Liver (tissue), 8 donors: ENCODE measurements at regions not wholly inside any gene's neighbourhood (a gene's known extent, or its start where the extent isn't known, plus 50 kb on each side); places are given as distances from the start of the nearest gene placed in this dataset.

Experiments
- DNase-seq: peaks from one replicate; pipeline ENCODE4 v3.0.0-alpha.2; 2017; ENCODE audit warnings: low spot score
- H3K27ac ChIP-seq, 2 donors: one replicate each; pipeline ENCODE4 v1.7.0; 2013; ENCODE audit warnings: inconsistent platforms in 2 of 2, low read length in 2 of 2, control low read depth in 1 of 2, low read depth in 1 of 2, mild to moderate bottlenecking in 1 of 2
- H3K27me3 ChIP-seq, 4 donors: one replicate each; pipeline versions ENCODE4 v1.6.1 to v1.7.0; 2013; ENCODE audit warnings: low read length in 3 of 4, inconsistent platforms in 1 of 4, mild to moderate bottlenecking in 1 of 4, moderate library complexity in 1 of 4; ENCODE audit not compliant: control insufficient read depth in 4 of 4, insufficient read depth in 4 of 4
- H3K36me3 ChIP-seq, 4 donors: one replicate each; pipeline versions ENCODE4 v1.6.1 to v1.7.0; 2013; ENCODE audit warnings: low read length in 3 of 4, mild to moderate bottlenecking in 3 of 4, low read depth in 1 of 4, moderate library complexity in 1 of 4; ENCODE audit not compliant: control insufficient read depth in 4 of 4, insufficient read depth in 3 of 4
- H3K4me1 ChIP-seq, 4 donors: one replicate each; pipeline versions ENCODE4 v1.6.1 to v1.7.0; 2013; ENCODE audit warnings: low read length in 3 of 4, mild to moderate bottlenecking in 3 of 4, moderate library complexity in 1 of 4; ENCODE audit not compliant: control insufficient read depth in 4 of 4, insufficient read depth in 4 of 4
- H3K4me3 ChIP-seq, 3 donors: one replicate each; pipeline versions ENCODE4 v1.6.1 to v1.7.0; 2013; ENCODE audit warnings: low read length in 3 of 3, control low read depth in 1 of 3, low read depth in 1 of 3, mild to moderate bottlenecking in 1 of 3
- H3K9ac ChIP-seq, 2 donors: one replicate each; pipeline ENCODE4 v1.7.0; 2013; ENCODE audit warnings: low read length in 2 of 2, mild to moderate bottlenecking in 2 of 2, moderate library complexity in 2 of 2, control low read depth in 1 of 2, low read depth in 1 of 2
- H3K9me3 ChIP-seq, 4 donors: one replicate each; pipeline versions ENCODE4 v1.6.1 to v1.7.0; 2013; ENCODE audit warnings: low read length in 3 of 4; ENCODE audit not compliant: control insufficient read depth in 4 of 4
- ATF3 ChIP-seq: IDR thresholded peaks from 2 replicates; pipeline ENCODE4 v1.6.1; 2016; ENCODE audit warnings: antibody characterized with exemption
- CTCF ChIP-seq: fragments of 150-350 bp; IDR thresholded peaks from 2 replicates; pipeline ENCODE4 v1.5.1; 2017; ENCODE audit warnings: improper control_type of control experiment, low read depth, low read length; ENCODE audit not compliant: missing input control
- EGR1 ChIP-seq, 2 donors: IDR thresholded peaks; 2 replicates each; pipeline ENCODE4 v1.6.1; 2016 to 2018; ENCODE audit warnings: antibody characterized with exemption in 2 of 2, low read depth in 2 of 2
- FOXA1 ChIP-seq: IDR thresholded peaks from 2 replicates; pipeline ENCODE4 v1.6.1; 2016; ENCODE audit warnings: antibody characterized with exemption
- FOXA2 ChIP-seq: IDR thresholded peaks from 2 replicates; pipeline ENCODE4 v1.6.1; 2016; ENCODE audit warnings: antibody characterized with exemption
- GABPA ChIP-seq, 2 donors: IDR thresholded peaks in 1 of 2; conservative IDR thresholded peaks in 1 of 2; 2 replicates each; pipeline ENCODE4 v1.6.1; 2016; ENCODE audit warnings: antibody characterized with exemption in 2 of 2, mild to moderate bottlenecking in 1 of 2, moderate library complexity in 1 of 2
- HNF4G ChIP-seq: IDR thresholded peaks from 2 replicates; pipeline ENCODE4 v1.6.1; 2016; ENCODE audit warnings: antibody characterized with exemption
- JUND ChIP-seq, 2 donors: IDR thresholded peaks; 2 replicates each; pipeline ENCODE4 v1.6.1; 2016; ENCODE audit warnings: antibody characterized with exemption in 2 of 2
- MAX ChIP-seq: IDR thresholded peaks from 2 replicates; pipeline ENCODE4 v1.6.1; 2016; ENCODE audit warnings: antibody characterized with exemption
- NR2F2 ChIP-seq: IDR thresholded peaks from 2 replicates; pipeline ENCODE4 v1.6.1; 2016; ENCODE audit warnings: antibody characterized with exemption
- RAD21 ChIP-seq, 2 donors: IDR thresholded peaks; 2 replicates each; pipeline ENCODE4 v1.6.1; 2016; ENCODE audit warnings: antibody characterized with exemption in 2 of 2, mild to moderate bottlenecking in 2 of 2
- REST ChIP-seq: IDR thresholded peaks from 2 replicates; pipeline ENCODE4 v1.6.1; 2016; ENCODE audit warnings: antibody characterized with exemption, mild to moderate bottlenecking
- RXRA ChIP-seq, 2 donors: IDR thresholded peaks; 2 replicates each; pipeline ENCODE4 v1.6.1; 2017 to 2018; ENCODE audit warnings: antibody characterized with exemption in 2 of 2, mild to moderate bottlenecking in 1 of 2
- SP1 ChIP-seq: IDR thresholded peaks from 2 replicates; pipeline ENCODE4 v1.6.1; 2018; ENCODE audit warnings: antibody characterized with exemption, mild to moderate bottlenecking
- TAF1 ChIP-seq: conservative IDR thresholded peaks from 2 replicates; pipeline ENCODE4 v1.6.1; 2016; ENCODE audit warnings: antibody characterized with exemption, mild to moderate bottlenecking
- YY1 ChIP-seq: IDR thresholded peaks from 2 replicates; pipeline ENCODE4 v1.6.1; 2016; ENCODE audit warnings: antibody characterized with exemption, mild to moderate bottlenecking
- ZBTB33 ChIP-seq: IDR thresholded peaks from 2 replicates; pipeline ENCODE4 v1.6.1; 2016; ENCODE audit warnings: antibody characterized with exemption
- WGBS: extraction: QIAGEN DNeasy Blood & Tissue Kit; methylation state at CpG from one replicate; pipeline ENCODE4 v1.1.7; 2013; 5-methylcytosine and 5-hydroxymethylcytosine counted together
- donor health status: healthy.
- donor health status: healthy.
- donor health status: healthy.
- donor health status: healthy.
- donor health status: healthy.

- no peaks in the 10 kb centered on the region for H3K36me3 ChIP-seq
- H3K9me3 ChIP-seq, result no peaks in the 10 kb centered on the region
- H3K4me3 ChIP-seq, result no peak overlapping the region
- no peak overlapping the region for H3K9ac ChIP-seq
- peaks cover 0 to 13% (median 2%) of the 10 kb centered on the region in 4 donors for H3K27me3 ChIP-seq
- WGBS, result 69% methylated on average over 2 of the region's 2 CpGs
- H3K27ac ChIP-seq, result no peak overlapping the region
- no peak for DNase-seq
- peaks cover 0 to 8% (median 5%) of the 10 kb centered on the region in 4 donors for H3K4me1 ChIP-seq
- TF ChIP-seq EGR1 (IDR thresholded peaks at IDR 0.05; ENCODE audit: low read depth in 2 of 2) (no peak), MAX (no peak), GABPA (IDR thresholded peaks at IDR 0.05 in 1 of 2, conservative IDR thresholded peaks at IDR 0.05 in 1 of 2) (no peak), ATF3 (no peak), JUND (IDR thresholded peaks at IDR 0.05) (no peak), TAF1 (no peak), NR2F2 (no peak), SP1 (no peak), HNF4G (no peak), YY1 (no peak), REST (no peak), ZBTB33 (no peak), RXRA (IDR thresholded peaks at IDR 0.05) (no peak), CTCF (no peak), FOXA1 (no peak), RAD21 (IDR thresholded peaks at IDR 0.05) (no peak), FOXA2 (no peak)
Measured at GRCh38 chr9:19924080-19924479, 135.2 kb upstream of the SLC24A2 start.
